ENCODE measurements at regions not wholly inside any gene's neighbourhood (a gene's known extent, or its start where the extent isn't known, plus 50 kb on each side); places are given as distances from the start of the nearest gene placed in this dataset.

- intact Hi-C loops (cut with micrococcal nuclease; ENCODE audit: unreplicated experiment) = no loop called here
- Histone ChIP-seq H3K4me3 (ENCODE audit: low read depth, low read length, poor library complexity, severe bottlenecking) (no peak overlapping the region), H3K27ac (ENCODE audit: low read depth, low read length, poor library complexity, severe bottlenecking) (no peak overlapping the region), H3K9me3 (ENCODE audit: low read length) (no peaks in the 10 kb centered on the region), H3K4me2 (ENCODE audit: low read length) (no peak overlapping the region), H3K4me1 (ENCODE audit: insufficient read depth, low read length, poor library complexity, severe bottlenecking) (no peaks in the 10 kb centered on the region), H2AFZ (ENCODE audit: low read length) (no peak overlapping the region), H3K36me3 (ENCODE audit: insufficient read depth, low read length) (no peaks in the 10 kb centered on the region), H4K20me1 (ENCODE audit: insufficient read depth, low read length) (no peaks in the 10 kb centered on the region), H3K79me2 (ENCODE audit: insufficient read depth, low read depth, low read length) (no peaks in the 10 kb centered on the region), H3K9me2 (ENCODE audit: insufficient read depth, low read length) (no peaks in the 10 kb centered on the region)
- no peak for TF ChIP-seq CTCF (conservative IDR thresholded peaks at IDR 0.05; ENCODE audit: low read length)
- no peak for TF ChIP-seq EZH2phosphoT487 (IDR thresholded peaks at IDR 0.05; ENCODE audit: borderline replicate concordance, low read depth, low read length)
- DNase-seq (ENCODE audit: low spot score) = no peak
- ChIA-PET CTCF (ENCODE audit: unreplicated experiment) (no interaction called here), POLR2A (no interaction called here)
- BruUV-seq (replicated peaks) = no TSS peak
Observed at GRCh38 chr18:41323044-41323443, 632.0 kb upstream of the PIK3C3 start.

- DNase-seq (ENCODE audit: low spot score) = no peak
- Histone ChIP-seq H3K79me2 (ENCODE audit: insufficient read depth, low read depth, low read length) (no peaks in the 10 kb centered on the region), H2AFZ (ENCODE audit: low read length) (no peak overlapping the region), H3K9me3 (ENCODE audit: low read length) (no peaks in the 10 kb centered on the region), H3K4me3 (ENCODE audit: low read depth, low read length, poor library complexity, severe bottlenecking) (no peak overlapping the region), H3K36me3 (ENCODE audit: insufficient read depth, low read length) (no peaks in the 10 kb centered on the region), H3K4me1 (ENCODE audit: insufficient read depth, low read length, poor library complexity, severe bottlenecking) (no peaks in the 10 kb centered on the region), H3K4me2 (ENCODE audit: low read length) (no peak overlapping the region), H3K9me2 (ENCODE audit: insufficient read depth, low read length) (no peaks in the 10 kb centered on the region), H4K20me1 (ENCODE audit: insufficient read depth, low read length) (no peaks in the 10 kb centered on the region), H3K27ac (ENCODE audit: low read depth, low read length, poor library complexity, severe bottlenecking) (no peak overlapping the region)
- TF ChIP-seq CTCF (conservative IDR thresholded peaks at IDR 0.05; ENCODE audit: low read length) (no peak), EZH2phosphoT487 (IDR thresholded peaks at IDR 0.05; ENCODE audit: borderline replicate concordance, low read depth, low read length) (no peak)
- no TSS peak for BruUV-seq (replicated peaks)
- intact Hi-C loops (cut with micrococcal nuclease; ENCODE audit: unreplicated experiment) = no loop called here
- ChIA-PET CTCF (ENCODE audit: unreplicated experiment) (no interaction called here), POLR2A (interaction anchor here (1.3 kb wide), 1 partner anchor 8 kb away, joined by 3 read pairs; no protein-coding TSS in a partner anchor)
Observed at GRCh38 chr18:41320100-41320499, 634.9 kb upstream of the PIK3C3 start.

- no peaks in the 10 kb centered on the region for H3K36me3 ChIP-seq (ENCODE audit: insufficient read depth, low read length)
- H3K4me2 ChIP-seq (ENCODE audit: low read length) = no peak overlapping the region
- no peaks in the 10 kb centered on the region for H3K9me2 ChIP-seq (ENCODE audit: insufficient read depth, low read length)
- DNase-seq (ENCODE audit: low spot score) = no peak
- no peak overlapping the region for H2AFZ ChIP-seq (ENCODE audit: low read length)
- CTCF ChIA-PET (ENCODE audit: unreplicated experiment) = no interaction called here
- no peaks in the 10 kb centered on the region for H3K79me2 ChIP-seq (ENCODE audit: insufficient read depth, low read depth, low read length)
- intact Hi-C loops (cut with micrococcal nuclease; ENCODE audit: unreplicated experiment) = no loop called here
- POLR2A ChIA-PET = interaction anchor here (1.3 kb wide), 1 partner anchor 16 kb away, joined by 3 read pairs; no protein-coding TSS in a partner anchor
- no peak overlapping the region for H3K27ac ChIP-seq (ENCODE audit: low read depth, low read length, poor library complexity, severe bottlenecking)
- H3K9me3 ChIP-seq (ENCODE audit: low read length) = no peaks in the 10 kb centered on the region
- TF ChIP-seq EZH2phosphoT487 (IDR thresholded peaks at IDR 0.05; ENCODE audit: borderline replicate concordance, low read depth, low read length) = no peak
- no peak for TF ChIP-seq CTCF (conservative IDR thresholded peaks at IDR 0.05; ENCODE audit: low read length)
- H3K4me3 ChIP-seq (ENCODE audit: low read depth, low read length, poor library complexity, severe bottlenecking) = no peak overlapping the region
- no TSS peak for BruUV-seq (replicated peaks)
- H3K4me1 ChIP-seq (ENCODE audit: insufficient read depth, low read length, poor library complexity, severe bottlenecking) = no peaks in the 10 kb centered on the region
- no peaks in the 10 kb centered on the region for H4K20me1 ChIP-seq (ENCODE audit: insufficient read depth, low read length)
Observed at GRCh38 chr18:41315134-41315533, 639.9 kb upstream of the PIK3C3 start.
